H9 (cell line): ENCODE measurements at regions not wholly inside any gene's neighbourhood (a gene's known extent, or its start where the extent isn't known, plus 50 kb on each side); places are given as distances from the start of the nearest gene placed in this dataset.

ENCODE experiments used
- DNase-seq: peaks from one replicate; pipeline ENCODE4 v3.0.0-alpha.2; 2017
- H2AFZ ChIP-seq: one replicate; pipeline ENCODE4 v1.6.1; 2013; ENCODE audit warnings: mild to moderate bottlenecking, low read length, control low read depth, moderate library complexity
- H2AK5ac ChIP-seq: 2 replicates; pipeline ENCODE4 v1.6.1; 2013; ENCODE audit warnings: low read length, control low read depth, mixed read lengths; ENCODE audit not compliant: insufficient read length
- H2BK120ac ChIP-seq: one replicate; pipeline ENCODE4 v1.6.1; 2013; ENCODE audit warnings: low read depth, mild to moderate bottlenecking, low read length, control low read depth, inconsistent platforms; ENCODE audit not compliant: poor library complexity, severe bottlenecking
- H2BK12ac ChIP-seq: 2 replicates; pipeline ENCODE4 v1.6.1; 2013; ENCODE audit warnings: low read length, control low read depth, mixed read lengths, low read depth; ENCODE audit not compliant: insufficient read length
- H2BK15ac ChIP-seq: 2 replicates; pipeline ENCODE4 v1.6.1; 2013; ENCODE audit warnings: low read depth, low read length, control low read depth
- H2BK20ac ChIP-seq: one replicate; pipeline ENCODE4 v1.6.1; 2013; ENCODE audit warnings: low read depth, mild to moderate bottlenecking, low read length, control low read depth, inconsistent platforms; ENCODE audit not compliant: poor library complexity, severe bottlenecking
- H2BK5ac ChIP-seq: 2 replicates; pipeline ENCODE4 v1.6.1; 2013; ENCODE audit warnings: low read length, control low read depth, mixed read lengths; ENCODE audit not compliant: insufficient read length
- H3K14ac ChIP-seq: 2 replicates; pipeline ENCODE4 v1.6.1; 2013; ENCODE audit warnings: low read length, control low read depth; ENCODE audit not compliant: insufficient read depth
- H3K18ac ChIP-seq: 2 replicates; pipeline ENCODE4 v1.6.1; 2013; ENCODE audit warnings: low read depth, mild to moderate bottlenecking, mixed read lengths, low read length, control low read depth; ENCODE audit not compliant: insufficient read length
- H3K23ac ChIP-seq: 2 replicates; pipeline ENCODE4 v1.6.1; 2013; ENCODE audit warnings: low read length, control low read depth, mixed read lengths, low read depth; ENCODE audit not compliant: insufficient read length
- H3K23me2 ChIP-seq: 2 replicates; pipeline ENCODE4 v1.6.1; 2013; ENCODE audit warnings: low read depth, mild to moderate bottlenecking, mixed read lengths, low read length, control low read depth; ENCODE audit not compliant: insufficient read length, poor library complexity, severe bottlenecking
- H3K27ac ChIP-seq: 2 replicates; pipeline ENCODE4 v1.5.1; 2013; ENCODE audit warnings: low read length, control low read depth, mixed read lengths, low read depth; ENCODE audit not compliant: insufficient read length
- H3K27me3 ChIP-seq: 2 replicates; pipeline ENCODE4 v1.6.1; 2013; ENCODE audit warnings: low read length, control low read depth, inconsistent platforms; ENCODE audit not compliant: insufficient read depth
- H3K4ac ChIP-seq: 2 replicates; pipeline ENCODE4 v1.6.1; 2013; ENCODE audit warnings: low read depth, mild to moderate bottlenecking, control low read depth, inconsistent platforms, low read length, moderate library complexity
- H3K4me1 ChIP-seq: 2 replicates; pipeline ENCODE4 v1.6.1; 2013; ENCODE audit warnings: low read length, control low read depth, inconsistent platforms; ENCODE audit not compliant: insufficient read depth
- H3K4me2 ChIP-seq: 2 replicates; pipeline ENCODE4 v1.6.1; 2013; ENCODE audit warnings: low read length, control low read depth, mixed read lengths; ENCODE audit not compliant: insufficient read length, insufficient read depth
- H3K56ac ChIP-seq: 2 replicates; pipeline ENCODE4 v1.6.1; 2013; ENCODE audit warnings: low read depth, mild to moderate bottlenecking, mixed read lengths, low read length, control low read depth; ENCODE audit not compliant: insufficient read length
- H3K79me1 ChIP-seq: 2 replicates; pipeline ENCODE4 v1.6.1; 2013; ENCODE audit warnings: low read depth, mild to moderate bottlenecking, moderate library complexity, low read length, control low read depth, inconsistent platforms; ENCODE audit not compliant: insufficient read depth, poor library complexity, severe bottlenecking
- H3K79me2 ChIP-seq: 2 replicates; pipeline ENCODE4 v1.6.1; 2013; ENCODE audit warnings: low read length, control low read depth, inconsistent platforms; ENCODE audit not compliant: insufficient read depth
- H3K9ac ChIP-seq: 2 replicates; pipeline ENCODE4 v1.6.1; 2013; ENCODE audit warnings: low read length, control low read depth, mixed read lengths; ENCODE audit not compliant: insufficient read length; ENCODE audit errors: extremely low read depth
- H3K9me3 ChIP-seq: one replicate; pipeline ENCODE4 v1.6.1; 2013; ENCODE audit warnings: low read depth, low read length, inconsistent platforms; ENCODE audit not compliant: control insufficient read depth
- H3T11ph ChIP-seq: one replicate; pipeline ENCODE4 v1.6.1; 2013; ENCODE audit warnings: mild to moderate bottlenecking, low read length, control low read depth, inconsistent platforms
- H4K20me1 ChIP-seq: one replicate; pipeline ENCODE4 v1.6.1; 2013; ENCODE audit not compliant: control insufficient read depth, insufficient read length, insufficient read depth
- H4K5ac ChIP-seq: 2 replicates; pipeline ENCODE4 v1.6.1; 2013; ENCODE audit warnings: low read depth, mild to moderate bottlenecking, mixed read lengths, low read length, control low read depth; ENCODE audit not compliant: insufficient read length
- H4K8ac ChIP-seq: replicated peaks from 2 replicates; pipeline ENCODE4 v1.6.1; 2013; ENCODE audit warnings: low read length, control low read depth, mixed read lengths, low read depth; ENCODE audit not compliant: insufficient read length
- H4K91ac ChIP-seq: 2 replicates; pipeline ENCODE4 v1.6.1; 2013; ENCODE audit warnings: low read depth, mild to moderate bottlenecking, moderate library complexity, mixed read lengths, low read length, control low read depth; ENCODE audit not compliant: insufficient read length
- H3K27ac Mint-ChIP-seq, 3 experiments: 2 replicates in 2 of 3; 3 replicates in 1 of 3; pipeline ENCODE4 v1.8.0; 2020 to 2021; ENCODE audit warnings: mixed read lengths in 3 of 3, mild to moderate bottlenecking in 1 of 3, moderate library complexity in 1 of 3
- H3K27me3 Mint-ChIP-seq: 2 replicates; pipeline ENCODE4 v1.8.0; 2021; ENCODE audit warnings: low read depth, mild to moderate bottlenecking, moderate library complexity, mixed read lengths
- H3K36me3 Mint-ChIP-seq, 3 experiments: 2 replicates in 2 of 3; 3 replicates in 1 of 3; pipeline ENCODE4 v1.8.0; 2020 to 2021; ENCODE audit warnings: low read depth in 3 of 3, mixed read lengths in 3 of 3; ENCODE audit not compliant: insufficient read depth in 1 of 3
- H3K4me1 Mint-ChIP-seq, 2 experiments: 2 replicates each; pipeline ENCODE4 v1.8.0; 2020; ENCODE audit warnings: mixed read lengths in 2 of 2
- H3K4me3 Mint-ChIP-seq, 2 experiments: 2 replicates in 1 of 2; 3 replicates in 1 of 2; pipeline ENCODE4 v1.8.0; 2020 to 2021; ENCODE audit warnings: mild to moderate bottlenecking in 2 of 2, mixed read lengths in 2 of 2, moderate library complexity in 1 of 2
- H3K9me3 Mint-ChIP-seq, 2 experiments: 2 replicates in 1 of 2; 3 replicates in 1 of 2; pipeline ENCODE4 v1.8.0; 2020; ENCODE audit warnings: mild to moderate bottlenecking in 2 of 2, mixed read lengths in 2 of 2, moderate library complexity in 1 of 2
- WGBS: extraction: QIAGEN DNeasy Blood & Tissue Kit; methylation state at CpG from one replicate; pipeline ENCODE4 v1.1.7; 2013; ENCODE audit warnings: missing lambda C conversion rate, low lambda C conversion rate, mixed read lengths; ENCODE audit not compliant: insufficient read length; ENCODE audit errors: extremely low coverage; 5-methylcytosine and 5-hydroxymethylcytosine counted together
- TF ChIP-seq, protein P1 (sequence below): fragments of 200-600 bp; sonication (generic); conservative IDR thresholded peaks from 3 replicates; pipeline ENCODE4 v1.8.0; 2021; ENCODE audit warnings: antibody characterized with exemption, mild to moderate bottlenecking

DNA sequence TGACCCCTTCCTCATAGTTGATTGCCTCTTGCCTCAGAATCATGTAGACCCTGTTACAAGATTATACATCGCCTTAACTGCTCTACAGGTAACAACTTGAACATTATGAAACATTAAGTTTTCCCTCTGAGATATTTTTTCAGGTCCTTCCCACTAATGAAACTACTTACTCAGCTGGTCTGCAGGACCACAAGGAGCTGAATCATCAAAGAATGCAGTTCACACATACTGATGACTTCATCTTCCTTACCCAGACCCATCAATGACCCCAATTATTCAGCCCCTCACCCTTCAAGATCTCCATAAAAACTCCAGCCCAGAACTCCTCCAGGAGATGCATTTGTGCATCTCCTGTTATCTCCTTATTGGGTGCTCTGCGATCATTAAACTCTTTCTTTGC, 720.9 kb downstream of the RAPGEF2 start:
- no peak overlapping the region for H3K4me3 Mint-ChIP-seq
- peaks cover 5 to 7% of the 10 kb centered on the region in 2 experiments; a peak in 3 of 5 replicates for H3K9me3 Mint-ChIP-seq

More for the DNA sequence above, 720.9 kb downstream of the RAPGEF2 start:
- H3K79me2 ChIP-seq: no peaks in the 10 kb centered on the region
- no peak overlapping the region for H4K8ac ChIP-seq
- no peak overlapping the region for H3K27ac Mint-ChIP-seq
- no peak overlapping the region for H2BK12ac ChIP-seq
- H3K36me3 Mint-ChIP-seq: no peaks in the 10 kb centered on the region; a peak in 2 of 7 replicates
- H2AFZ ChIP-seq: no peak overlapping the region
- no peaks in the 10 kb centered on the region for H3K27me3 ChIP-seq
- TF ChIP-seq, protein P1, sequence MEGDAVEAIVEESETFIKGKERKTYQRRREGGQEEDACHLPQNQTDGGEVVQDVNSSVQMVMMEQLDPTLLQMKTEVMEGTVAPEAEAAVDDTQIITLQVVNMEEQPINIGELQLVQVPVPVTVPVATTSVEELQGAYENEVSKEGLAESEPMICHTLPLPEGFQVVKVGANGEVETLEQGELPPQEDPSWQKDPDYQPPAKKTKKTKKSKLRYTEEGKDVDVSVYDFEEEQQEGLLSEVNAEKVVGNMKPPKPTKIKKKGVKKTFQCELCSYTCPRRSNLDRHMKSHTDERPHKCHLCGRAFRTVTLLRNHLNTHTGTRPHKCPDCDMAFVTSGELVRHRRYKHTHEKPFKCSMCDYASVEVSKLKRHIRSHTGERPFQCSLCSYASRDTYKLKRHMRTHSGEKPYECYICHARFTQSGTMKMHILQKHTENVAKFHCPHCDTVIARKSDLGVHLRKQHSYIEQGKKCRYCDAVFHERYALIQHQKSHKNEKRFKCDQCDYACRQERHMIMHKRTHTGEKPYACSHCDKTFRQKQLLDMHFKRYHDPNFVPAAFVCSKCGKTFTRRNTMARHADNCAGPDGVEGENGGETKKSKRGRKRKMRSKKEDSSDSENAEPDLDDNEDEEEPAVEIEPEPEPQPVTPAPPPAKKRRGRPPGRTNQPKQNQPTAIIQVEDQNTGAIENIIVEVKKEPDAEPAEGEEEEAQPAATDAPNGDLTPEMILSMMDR: no peak
- no peak overlapping the region for H2BK15ac ChIP-seq
- H3K9ac ChIP-seq: no peak overlapping the region
- no peak for DNase-seq
- no peak overlapping the region for H3K4me2 ChIP-seq
- H3K27me3 Mint-ChIP-seq: no peaks in the 10 kb centered on the region; the same call in 1 of the 2 replicates
- H4K5ac ChIP-seq: no peak overlapping the region
- H3K79me1 ChIP-seq: no peaks in the 10 kb centered on the region
- WGBS: no CpG with 5 or more reads among the region's 2 CpGs
- no peaks in the 10 kb centered on the region for H3K4me1 ChIP-seq
- no peak overlapping the region for H4K91ac ChIP-seq
- H3K23ac ChIP-seq: no peak overlapping the region
- H3K4ac ChIP-seq: no peak overlapping the region
- no peak overlapping the region for H3T11ph ChIP-seq
- H2BK5ac ChIP-seq: no peak overlapping the region
- H2AK5ac ChIP-seq: no peak overlapping the region
- no peaks in the 10 kb centered on the region for H4K20me1 ChIP-seq
- no peak overlapping the region for H3K56ac ChIP-seq
- H3K14ac ChIP-seq: no peak overlapping the region
- H3K4me1 Mint-ChIP-seq: no peaks in the 10 kb centered on the region
- H2BK120ac ChIP-seq: no peak overlapping the region
- no peak overlapping the region for H3K27ac ChIP-seq
- H3K18ac ChIP-seq: no peak overlapping the region
- no peaks in the 10 kb centered on the region for H3K23me2 ChIP-seq
- no peaks in the 10 kb centered on the region for H3K9me3 ChIP-seq
- no peak overlapping the region for H2BK20ac ChIP-seq
